ENCODE measurements at regions not wholly inside any gene's neighbourhood (a gene's known extent, or its start where the extent isn't known, plus 50 kb on each side); places are given as distances from the start of the nearest gene placed in this dataset.

DNA sequence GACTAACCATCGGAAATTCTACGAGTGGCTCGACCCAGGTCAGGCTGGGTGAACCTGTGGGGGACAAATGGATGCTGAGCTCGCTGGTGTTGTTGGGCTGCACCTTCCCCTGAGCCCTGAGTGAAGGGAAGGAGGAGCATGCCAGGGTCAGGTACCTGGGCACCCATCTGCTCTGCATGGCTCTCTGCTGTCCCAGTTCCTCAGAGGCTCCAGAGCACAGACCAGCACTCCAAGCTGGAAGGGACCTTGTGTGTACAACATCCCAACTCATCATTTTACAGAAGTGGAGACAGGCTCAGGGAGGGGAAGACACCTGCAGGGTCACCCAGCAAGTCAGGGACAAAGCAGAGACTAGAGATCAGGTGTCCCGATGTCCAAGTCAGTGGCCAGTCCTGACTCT lies 84.9 kb upstream of the NLRP1 start:
- no peak for TF ChIP-seq CTCF (IDR thresholded peaks at IDR 0.05)
- TF ChIP-seq POLR2A (IDR thresholded peaks at IDR 0.05) = no peak
- no peaks in the 10 kb centered on the region for H3K36me3 ChIP-seq

GRCh38 chr17:5672141-5672540 lies 87.8 kb upstream of the NLRP1 start:
- H3K27ac ChIP-seq = no peak overlapping the region
- H3K4me3 ChIP-seq = no peak overlapping the region
- TF ChIP-seq POLR2A (IDR thresholded peaks at IDR 0.05) (no peak), CTCF (IDR thresholded peaks at IDR 0.05) (no peak)
- no peaks in the 10 kb centered on the region for H3K4me1 ChIP-seq
- no peaks in the 10 kb centered on the region for H3K36me3 ChIP-seq
- no peaks in the 10 kb centered on the region for H3K27me3 ChIP-seq
- no peaks in the 10 kb centered on the region for H3K9me3 ChIP-seq
- no peak for DNase-seq

More for the DNA sequence above, 84.9 kb upstream of the NLRP1 start:
- Histone ChIP-seq H3K4me3 (no peak overlapping the region), H3K4me1 (no peaks in the 10 kb centered on the region), H3K27me3 (no peaks in the 10 kb centered on the region), H3K27ac (no peak overlapping the region), H3K9me3 (no peaks in the 10 kb centered on the region)
- no peak for DNase-seq

DNA sequence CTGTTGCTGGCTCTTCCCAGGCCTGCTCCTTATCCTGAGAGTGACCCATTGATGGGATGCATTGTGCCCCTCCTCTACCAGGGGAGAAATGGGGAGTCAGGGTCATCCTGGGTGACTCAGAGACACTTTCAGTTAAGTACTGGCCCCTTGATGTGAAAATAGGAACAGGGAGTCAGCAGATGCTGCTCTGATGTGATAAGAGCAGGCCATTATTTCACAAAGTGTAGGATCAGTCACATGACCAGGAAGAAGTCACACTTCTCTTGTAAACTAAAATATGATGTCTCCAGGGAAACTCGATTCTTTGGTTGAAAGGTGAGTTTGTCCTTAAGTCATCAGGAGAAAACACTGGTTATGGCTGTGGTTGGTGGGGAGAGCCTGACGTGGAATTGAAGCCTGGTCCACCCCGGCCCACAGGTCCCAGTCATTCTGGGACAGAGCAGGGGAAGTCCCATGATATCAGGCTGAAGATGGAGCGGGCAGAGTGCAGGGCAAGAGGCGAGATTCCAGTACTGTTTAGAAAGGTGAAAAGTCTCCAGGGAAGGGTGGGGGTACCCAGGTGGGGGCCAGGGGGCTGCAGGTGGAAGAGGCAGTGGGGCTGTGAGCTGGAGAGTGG lies 88.6 kb upstream of the NLRP1 start:
- Histone ChIP-seq H3K27me3 (no peaks in the 10 kb centered on the region), H3K36me3 (no peaks in the 10 kb centered on the region), H3K27ac (no peak overlapping the region), H3K4me1 (no peaks in the 10 kb centered on the region), H3K4me3 (no peak overlapping the region), H3K9me3 (no peaks in the 10 kb centered on the region)
- no peak for TF ChIP-seq CTCF (IDR thresholded peaks at IDR 0.05)
- no peak for TF ChIP-seq POLR2A (IDR thresholded peaks at IDR 0.05)
- DNase-seq = no peak

GRCh38 chr17:5675625-5676421 lies 91.5 kb upstream of the NLRP1 start:
- no peak for TF ChIP-seq POLR2A (IDR thresholded peaks at IDR 0.05)
- TF ChIP-seq CTCF (IDR thresholded peaks at IDR 0.05) = no peak
- Histone ChIP-seq H3K27ac (no peak overlapping the region), H3K9me3 (no peaks in the 10 kb centered on the region), H3K27me3 (no peaks in the 10 kb centered on the region), H3K4me3 (no peak overlapping the region), H3K36me3 (no peaks in the 10 kb centered on the region), H3K4me1 (no peaks in the 10 kb centered on the region)
- DNase-seq = no peak

DNA sequence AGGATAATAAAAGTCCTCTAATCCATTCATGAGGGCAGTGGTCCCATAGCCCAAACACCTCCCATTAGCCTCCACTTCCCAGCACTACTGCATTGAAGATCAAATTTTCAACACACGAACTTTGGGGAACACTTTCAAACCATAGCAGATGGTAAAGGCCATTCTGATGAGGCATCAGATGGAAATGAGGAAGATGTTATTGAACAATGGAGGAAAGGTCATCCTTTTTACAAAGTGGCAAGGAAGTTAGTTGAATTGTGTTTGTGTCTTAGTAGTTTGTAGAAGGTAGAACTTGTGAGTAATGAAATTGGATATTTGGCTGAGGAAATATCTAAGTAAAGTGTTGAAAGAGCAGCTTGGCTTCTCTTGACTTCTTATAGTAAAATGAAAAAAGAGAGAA lies 93.3 kb upstream of the NLRP1 start:
- no peaks in the 10 kb centered on the region for H3K27me3 ChIP-seq
- H3K27ac ChIP-seq = no peak overlapping the region
- TF ChIP-seq POLR2A (IDR thresholded peaks at IDR 0.05) = no peak
- no peaks in the 10 kb centered on the region for H3K36me3 ChIP-seq
- DNase-seq = no peak
- H3K4me1 ChIP-seq = no peaks in the 10 kb centered on the region
- H3K4me3 ChIP-seq = no peak overlapping the region
- H3K9me3 ChIP-seq = no peaks in the 10 kb centered on the region

- Histone ChIP-seq H3K4me3 (no peak overlapping the region), H3K27me3 (no peaks in the 10 kb centered on the region), H3K4me1 (no peaks in the 10 kb centered on the region), H3K9me3 (no peaks in the 10 kb centered on the region), H3K36me3 (no peaks in the 10 kb centered on the region), H3K27ac (no peak overlapping the region)
- no peak for TF ChIP-seq POLR2A (IDR thresholded peaks at IDR 0.05)
- no peak for TF ChIP-seq CTCF (IDR thresholded peaks at IDR 0.05)
- DNase-seq = no peak
These were observed 93.9 kb upstream of the NLRP1 start for GRCh38 chr17:5678171-5678570.

Data from Peyer's patch (tissue), 4 donors.